Activated CD4-positive, alpha-beta T cell treated with anti-CD3 and anti-CD28 coated beads, Interleukin-2, amount 50 U/mL, for 16 hours (primary cell): ENCODE measurements at regions not wholly inside any gene's neighbourhood (a gene's known extent, or its start where the extent isn't known, plus 50 kb on each side); places are given as distances from the start of the nearest gene placed in this dataset.

Experiments
- DNase-seq: peaks from one replicate; pipeline ENCODE4 v3.0.0-alpha.2; 2020

- DNase-seq, result peak; percentile 74
Measured at GRCh38 chr11:76721755-76722677, 51.5 kb upstream of the LRRC32 start.

GRCh38 chr11:76723142-76723541, 52.6 kb upstream of the LRRC32 start:
- DNase-seq, result no peak

GRCh38 chr11:76723548-76723947, 53.0 kb upstream of the LRRC32 start:
- no peak for DNase-seq

DNA sequence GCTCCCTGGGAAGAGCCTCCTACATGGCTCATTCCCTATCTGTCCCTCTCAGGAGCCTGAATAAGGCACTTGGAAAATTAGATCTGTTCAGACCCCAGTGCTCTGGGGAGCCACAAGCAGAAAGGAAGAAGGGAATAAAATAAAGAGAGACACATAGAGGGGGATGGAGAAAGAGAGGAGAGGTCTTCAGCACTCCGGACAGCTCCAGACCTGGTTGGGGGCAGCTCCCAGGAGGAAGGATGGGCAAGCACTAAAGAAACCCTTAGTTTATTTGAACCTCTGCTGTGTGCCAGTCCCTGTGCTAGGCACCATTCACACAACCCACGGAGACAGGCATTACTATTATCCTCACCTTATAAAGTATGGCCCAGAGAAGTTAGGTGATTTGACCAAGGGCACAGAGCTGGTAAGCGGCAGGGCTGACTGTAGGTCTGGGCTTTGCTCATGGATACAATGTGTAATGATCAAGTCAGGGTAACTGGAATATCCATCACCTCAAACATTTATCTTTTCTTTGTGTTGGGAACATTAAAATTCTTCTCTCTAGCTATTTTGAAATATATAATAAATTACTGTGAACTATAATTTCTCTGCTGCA, 53.7 kb upstream of the LRRC32 start:
- DNase-seq, result no peak

- DNase-seq, result no peak
Measured at GRCh38 chr11:76728227-76728626, 54.9 kb upstream of the TSKU start.

- no peak for DNase-seq
Measured at GRCh38 chr11:76728778-76729177, 54.4 kb upstream of the TSKU start.

- no peak for DNase-seq
Measured at GRCh38 chr11:76729214-76729613, 53.9 kb upstream of the TSKU start.

DNA sequence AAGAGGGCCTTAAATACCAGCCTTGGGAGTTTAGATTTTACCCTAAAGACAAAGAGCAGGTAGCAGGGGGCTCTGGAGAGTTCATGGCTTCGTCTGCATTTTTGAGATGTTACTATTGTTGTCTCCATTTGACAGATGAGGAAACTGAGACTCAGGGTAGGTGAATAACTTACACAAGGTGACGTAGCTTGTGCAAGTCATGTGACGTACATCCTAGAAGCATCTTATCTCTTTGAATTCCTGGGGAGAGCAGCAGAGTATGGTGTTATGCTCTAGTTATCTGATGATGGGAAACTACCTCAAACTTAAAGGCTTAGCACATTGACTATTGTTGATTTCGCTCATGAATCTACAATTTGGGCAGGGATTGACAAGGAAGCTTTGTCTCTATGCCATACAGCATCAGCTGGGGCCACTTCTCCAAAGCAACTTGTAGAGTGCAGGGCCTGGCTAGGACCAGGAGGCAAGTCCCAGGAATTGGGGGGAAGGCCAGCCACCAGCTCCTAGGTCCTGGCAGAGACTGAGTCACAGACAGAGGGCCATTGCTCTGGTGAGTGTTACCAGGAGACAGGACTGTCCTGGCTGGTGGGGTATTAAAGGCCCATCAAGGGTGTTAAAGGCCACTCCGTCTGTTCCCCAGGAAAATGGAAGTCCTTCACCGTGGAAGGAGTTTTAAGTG, 52.1 kb upstream of the TSKU start:
- no peak for DNase-seq

DNA sequence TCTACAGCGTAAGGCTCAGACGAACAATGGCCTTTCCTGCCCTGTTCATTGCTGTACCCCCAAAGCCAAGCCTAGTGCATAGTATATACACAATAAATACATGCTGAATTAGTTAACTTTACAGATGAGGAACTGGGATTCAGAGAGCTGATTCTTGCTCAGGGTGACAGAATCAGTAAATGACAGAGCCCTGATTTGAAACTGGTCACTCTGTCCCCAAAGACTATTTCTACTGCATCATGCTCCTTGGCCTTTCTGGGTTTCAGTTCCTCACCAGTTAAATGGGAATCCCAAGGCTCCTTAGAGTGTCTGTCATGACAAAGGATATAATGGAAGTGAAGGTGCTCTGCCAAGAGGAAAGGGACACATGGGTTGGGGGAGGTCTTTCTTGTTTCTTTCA, 50.5 kb upstream of the TSKU start:
- DNase-seq, result no peak
